Daoy (cell line): ENCODE measurements at regions not wholly inside any gene's neighbourhood (a gene's known extent, or its start where the extent isn't known, plus 50 kb on each side); places are given as distances from the start of the nearest gene placed in this dataset.
"Not testable (repeated sequence)": the region's sequence is repeated elsewhere in the genome, so short reads cannot be mapped to it uniquely, and the experiment has no call there.

Source experiments
- DNase-seq: peaks from one replicate; pipeline ENCODE4 v3.0.0-alpha.2; 2015; ENCODE audit warnings: low read depth

- no peak for DNase-seq
These were observed 375.6 kb upstream of the C11orf87 start for GRCh38 chr11:109046284-109046992.

- DNase-seq: no peak
These were observed 373.9 kb upstream of the C11orf87 start for GRCh38 chr11:109048098-109048497.

- no peak for DNase-seq
These were observed 370.8 kb upstream of the C11orf87 start for GRCh38 chr11:109051200-109051599.

- no peak for DNase-seq
These were observed 362.6 kb upstream of the C11orf87 start for GRCh38 chr11:109059402-109059801.

- DNase-seq: no peak
These were observed 360.6 kb upstream of the C11orf87 start for GRCh38 chr11:109061394-109061793.

GRCh38 chr11:109062445-109062844 is 359.5 kb upstream of the C11orf87 start:
- DNase-seq: no peak

- no peak for DNase-seq
These were observed 359.1 kb upstream of the C11orf87 start for GRCh38 chr11:109062871-109063270.

- not testable (repeated sequence) for DNase-seq
These were observed 357.2 kb upstream of the C11orf87 start for GRCh38 chr11:109064618-109065311.

GRCh38 chr11:109071262-109071661 is 350.7 kb upstream of the C11orf87 start:
- DNase-seq: no peak

GRCh38 chr11:109071712-109072524 is 350.1 kb upstream of the C11orf87 start:
- no peak for DNase-seq

- DNase-seq: no peak
These were observed 348.8 kb upstream of the C11orf87 start for GRCh38 chr11:109073032-109073822.

GRCh38 chr11:109075976-109076375 is 346.0 kb upstream of the C11orf87 start:
- no peak for DNase-seq

GRCh38 chr11:109076870-109077269 is 345.1 kb upstream of the C11orf87 start:
- no peak for DNase-seq

- DNase-seq: no peak
These were observed 344.6 kb upstream of the C11orf87 start for GRCh38 chr11:109077291-109077920.

GRCh38 chr11:109085708-109086373 is 336.1 kb upstream of the C11orf87 start:
- DNase-seq: no peak

- no peak for DNase-seq
These were observed 335.1 kb upstream of the C11orf87 start for GRCh38 chr11:109086931-109087330.

- DNase-seq: no peak
These were observed 333.9 kb upstream of the C11orf87 start for GRCh38 chr11:109088086-109088485.

GRCh38 chr11:109089144-109089543 is 332.8 kb upstream of the C11orf87 start:
- no peak for DNase-seq

GRCh38 chr11:109093354-109093753 is 328.6 kb upstream of the C11orf87 start:
- DNase-seq: no peak

- DNase-seq: no peak
These were observed 325.7 kb upstream of the C11orf87 start for GRCh38 chr11:109096266-109096665.
